ENCODE measurements at regions not wholly inside any gene's neighbourhood (a gene's known extent, or its start where the extent isn't known, plus 50 kb on each side); places are given as distances from the start of the nearest gene placed in this dataset.
"Not testable (repeated sequence)": the region's sequence is repeated elsewhere in the genome, so short reads cannot be mapped to it uniquely, and the experiment has no call there.

- not testable (repeated sequence) for H3K27ac Mint-ChIP-seq, H3K9me3 Mint-ChIP-seq, H3K4me1 Mint-ChIP-seq, H3K36me3 Mint-ChIP-seq, H3K4me3 Mint-ChIP-seq
- peaks cover 31% of the 10 kb centered on the region for H3K27me3 Mint-ChIP-seq
Measured at GRCh38 chr6:27529796-27530195, 56.9 kb upstream of the ZNF184 start.

DNA sequence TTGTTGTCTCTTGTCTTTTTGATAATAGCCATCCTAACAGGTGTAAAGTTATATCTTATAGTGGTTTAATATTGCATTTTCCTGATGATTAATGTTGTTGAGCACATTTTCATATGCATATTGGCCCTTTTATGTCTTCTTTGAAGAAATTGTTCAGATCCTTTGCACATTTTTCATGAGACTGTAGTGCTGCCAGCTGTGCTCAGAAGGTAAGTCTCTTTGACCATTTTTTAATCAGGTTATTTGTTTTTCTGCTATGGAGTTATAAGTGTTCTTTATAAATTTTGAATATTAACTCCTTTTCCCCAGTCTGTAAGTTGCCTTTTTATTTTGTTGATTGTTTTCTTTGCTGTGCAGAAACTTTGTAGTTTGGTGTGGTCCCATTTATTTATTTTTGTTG, 55.8 kb upstream of the ZNF184 start:
- Mint-ChIP-seq H3K4me1 (peaks cover 0 to 1% (median 0%) of the 10 kb centered on the region in 3 donors), H3K27me3 (peaks cover 31% of the 10 kb centered on the region), H3K27ac (no peak overlapping the region), H3K9me3 (peaks cover 0 to 4% (median 3%) of the 10 kb centered on the region in 3 donors), H3K36me3 (no peaks in the 10 kb centered on the region), H3K4me3 (no peak overlapping the region)
